ENCODE measurements at regions not wholly inside any gene's neighbourhood (a gene's known extent, or its start where the extent isn't known, plus 50 kb on each side); places are given as distances from the start of the nearest gene placed in this dataset.
"Not testable (repeated sequence)": the region's sequence is repeated elsewhere in the genome, so short reads cannot be mapped to it uniquely, and the experiment has no call there.

- not testable (repeated sequence) for DNase-seq
These were observed 280.6 kb upstream of the MAF start for GRCh38 chr16:79881107-79881506.

GRCh38 chr16:79876332-79876730 is 275.8 kb upstream of the MAF start:
- no peak for DNase-seq

GRCh38 chr16:79874391-79874790 is 273.9 kb upstream of the MAF start:
- DNase-seq = no peak

GRCh38 chr16:79873825-79874224 is 273.3 kb upstream of the MAF start:
- no peak for DNase-seq

GRCh38 chr16:79871906-79872305 is 271.4 kb upstream of the MAF start:
- DNase-seq = no peak

GRCh38 chr16:79870016-79870886 is 269.7 kb upstream of the MAF start:
- no peak for DNase-seq

- no peak for DNase-seq
These were observed 268.9 kb upstream of the MAF start for GRCh38 chr16:79869304-79870015.

GRCh38 chr16:79868841-79869240 is 268.3 kb upstream of the MAF start:
- DNase-seq = no peak

GRCh38 chr16:79867425-79867997 is 267.0 kb upstream of the MAF start:
- no peak for DNase-seq

- no peak for DNase-seq
These were observed 265.4 kb upstream of the MAF start for GRCh38 chr16:79865918-79866317.

- DNase-seq = no peak
These were observed 264.3 kb upstream of the MAF start for GRCh38 chr16:79864781-79865391.

GRCh38 chr16:79864032-79864780 is 263.7 kb upstream of the MAF start:
- DNase-seq = no peak

- DNase-seq = no peak
These were observed 262.8 kb upstream of the MAF start for GRCh38 chr16:79863128-79864031.

GRCh38 chr16:79862601-79863000 is 262.1 kb upstream of the MAF start:
- DNase-seq = no peak

GRCh38 chr16:79856581-79856980 is 256.0 kb upstream of the MAF start:
- DNase-seq = no peak

GRCh38 chr16:79850348-79850747 is 249.8 kb upstream of the MAF start:
- DNase-seq = no peak

- DNase-seq = no peak
These were observed 248.6 kb upstream of the MAF start for GRCh38 chr16:79849119-79849518.

- DNase-seq = no peak
These were observed 248.2 kb upstream of the MAF start for GRCh38 chr16:79848719-79849118.

GRCh38 chr16:79847569-79847968 is 247.0 kb upstream of the MAF start:
- DNase-seq = no peak

GRCh38 chr16:79847101-79847500 is 246.6 kb upstream of the MAF start:
- DNase-seq = no peak

GRCh38 chr16:79845734-79846135 is 245.2 kb upstream of the MAF start:
- DNase-seq = no peak
